ENCODE measurements at regions not wholly inside any gene's neighbourhood (a gene's known extent, or its start where the extent isn't known, plus 50 kb on each side); places are given as distances from the start of the nearest gene placed in this dataset.

GRCh38 chr4:26132858-26133257 is 188.0 kb upstream of the RBPJ start (continued):
- TF ChIP-seq NANOG (IDR thresholded peaks at IDR 0.05; ENCODE audit: insufficient read depth, low read depth, low read length, poor library complexity, severe bottlenecking): no peak
- no peak for TF ChIP-seq KDM5A (IDR thresholded peaks at IDR 0.05; ENCODE audit: low read length)
- no peak for TF ChIP-seq TCF12 (IDR thresholded peaks at IDR 0.05; ENCODE audit: low read depth, low read length)

Measured in H1 (cell line).